ENCODE measurements at regions not wholly inside any gene's neighbourhood (a gene's known extent, or its start where the extent isn't known, plus 50 kb on each side); places are given as distances from the start of the nearest gene placed in this dataset.
A peak's percentile ranks its signal among the peaks of the same experiment; 100 is the strongest.
"Not testable (repeated sequence)": the region's sequence is repeated elsewhere in the genome, so short reads cannot be mapped to it uniquely, and the experiment has no call there.

- H3K4me3 ChIP-seq (ENCODE audit: low read depth, low read length) = no peak overlapping the region
- H3K79me2 ChIP-seq (ENCODE audit: control insufficient read depth, insufficient read depth, low read length, unreplicated experiment) = no peaks in the 10 kb centered on the region
- H2AFZ ChIP-seq (ENCODE audit: low read length, unreplicated experiment) = no peak overlapping the region
- peaks cover 20% of the 10 kb centered on the region for H3K27me3 ChIP-seq (ENCODE audit: insufficient read depth, low read length)
- no peak overlapping the region for H3K27ac ChIP-seq (ENCODE audit: low read depth, low read length)
- H3K4me1 ChIP-seq (ENCODE audit: control insufficient read depth, insufficient read depth, low read length, unreplicated experiment) = peaks cover 11% of the 10 kb centered on the region
- H3K36me3 ChIP-seq (ENCODE audit: insufficient read depth, low read length) = no peaks in the 10 kb centered on the region
Measured at GRCh38 chr6:33895296-33895695, 91.5 kb upstream of the MLN start.

GRCh38 chr6:33894438-33894837 lies 90.6 kb upstream of the MLN start:
- peaks cover 11% of the 10 kb centered on the region for H3K4me1 ChIP-seq (ENCODE audit: control insufficient read depth, insufficient read depth, low read length, unreplicated experiment)
- H3K27me3 ChIP-seq (ENCODE audit: insufficient read depth, low read length) = peaks cover 24% of the 10 kb centered on the region; the same call in 1 of the 2 replicates
- H2AFZ ChIP-seq (ENCODE audit: low read length, unreplicated experiment) = no peak overlapping the region
- no peak overlapping the region for H3K4me3 ChIP-seq (ENCODE audit: low read depth, low read length)
- H3K79me2 ChIP-seq (ENCODE audit: control insufficient read depth, insufficient read depth, low read length, unreplicated experiment) = no peaks in the 10 kb centered on the region
- no peak overlapping the region for H3K27ac ChIP-seq (ENCODE audit: low read depth, low read length)
- H3K36me3 ChIP-seq (ENCODE audit: insufficient read depth, low read length) = no peaks in the 10 kb centered on the region

GRCh38 chr6:33892581-33893346 lies 89.0 kb upstream of the MLN start:
- Histone ChIP-seq H3K4me1 (ENCODE audit: control insufficient read depth, insufficient read depth, low read length, unreplicated experiment) (peaks cover 11% of the 10 kb centered on the region), H3K36me3 (ENCODE audit: insufficient read depth, low read length) (no peaks in the 10 kb centered on the region), H3K27me3 (ENCODE audit: insufficient read depth, low read length) (peaks cover 19% of the 10 kb centered on the region; the same call in 1 of the 2 replicates), H3K4me3 (ENCODE audit: low read depth, low read length) (no peak overlapping the region), H2AFZ (ENCODE audit: low read length, unreplicated experiment) (no peak overlapping the region), H3K79me2 (ENCODE audit: control insufficient read depth, insufficient read depth, low read length, unreplicated experiment) (no peaks in the 10 kb centered on the region), H3K27ac (ENCODE audit: low read depth, low read length) (no peak overlapping the region)

GRCh38 chr6:33888664-33889200 lies 84.9 kb upstream of the MLN start:
- Histone ChIP-seq H2AFZ (ENCODE audit: low read length, unreplicated experiment) (no peak overlapping the region), H3K27ac (ENCODE audit: low read depth, low read length) (no peak overlapping the region), H3K4me3 (ENCODE audit: low read depth, low read length) (no peak overlapping the region), H3K79me2 (ENCODE audit: control insufficient read depth, insufficient read depth, low read length, unreplicated experiment) (no peaks in the 10 kb centered on the region), H3K4me1 (ENCODE audit: control insufficient read depth, insufficient read depth, low read length, unreplicated experiment) (peaks cover 23% of the 10 kb centered on the region), H3K36me3 (ENCODE audit: insufficient read depth, low read length) (no peaks in the 10 kb centered on the region), H3K27me3 (ENCODE audit: insufficient read depth, low read length) (peaks cover 19% of the 10 kb centered on the region; the same call in 1 of the 2 replicates)

- no peaks in the 10 kb centered on the region for H3K79me2 ChIP-seq (ENCODE audit: control insufficient read depth, insufficient read depth, low read length, unreplicated experiment)
- no peaks in the 10 kb centered on the region for H3K36me3 ChIP-seq (ENCODE audit: insufficient read depth, low read length)
- H3K27me3 ChIP-seq (ENCODE audit: insufficient read depth, low read length) = peaks cover 22% of the 10 kb centered on the region; the same call in 1 of the 2 replicates
- H3K4me1 ChIP-seq (ENCODE audit: control insufficient read depth, insufficient read depth, low read length, unreplicated experiment) = peaks cover 23% of the 10 kb centered on the region
- H3K27ac ChIP-seq (ENCODE audit: low read depth, low read length) = no peak overlapping the region
- no peak overlapping the region for H3K4me3 ChIP-seq (ENCODE audit: low read depth, low read length)
- no peak overlapping the region for H2AFZ ChIP-seq (ENCODE audit: low read length, unreplicated experiment)
Measured at GRCh38 chr6:33888183-33888582, 84.4 kb upstream of the MLN start.

- Histone ChIP-seq H3K4me1 (ENCODE audit: control insufficient read depth, insufficient read depth, low read length, unreplicated experiment) (peaks cover 23% of the 10 kb centered on the region), H2AFZ (ENCODE audit: low read length, unreplicated experiment) (peak overlapping the region; percentile 92), H3K27ac (ENCODE audit: low read depth, low read length) (0 out of 2 replicates have a peak overlapping the region, but pooled peaks have one; percentile 24), H3K4me3 (ENCODE audit: low read depth, low read length) (peak overlapping the region; percentile 37), H3K79me2 (ENCODE audit: control insufficient read depth, insufficient read depth, low read length, unreplicated experiment) (no peaks in the 10 kb centered on the region), H3K36me3 (ENCODE audit: insufficient read depth, low read length) (no peaks in the 10 kb centered on the region), H3K27me3 (ENCODE audit: insufficient read depth, low read length) (peaks cover 26% of the 10 kb centered on the region; the same call in 1 of the 2 replicates)
Measured at GRCh38 chr6:33886673-33887144, 82.9 kb upstream of the MLN start.

GRCh38 chr6:33885132-33886057 lies 81.6 kb upstream of the MLN start:
- no peak overlapping the region for H2AFZ ChIP-seq (ENCODE audit: low read length, unreplicated experiment)
- no peaks in the 10 kb centered on the region for H3K79me2 ChIP-seq (ENCODE audit: control insufficient read depth, insufficient read depth, low read length, unreplicated experiment)
- H3K36me3 ChIP-seq (ENCODE audit: insufficient read depth, low read length) = no peaks in the 10 kb centered on the region
- no peak overlapping the region for H3K27ac ChIP-seq (ENCODE audit: low read depth, low read length)
- peaks cover 23% of the 10 kb centered on the region for H3K27me3 ChIP-seq (ENCODE audit: insufficient read depth, low read length)
- peaks cover 23% of the 10 kb centered on the region for H3K4me1 ChIP-seq (ENCODE audit: control insufficient read depth, insufficient read depth, low read length, unreplicated experiment)
- H3K4me3 ChIP-seq (ENCODE audit: low read depth, low read length) = 0 out of 2 replicates have a peak overlapping the region, but pooled peaks have one; percentile 18

GRCh38 chr6:33883621-33884020 lies 79.8 kb upstream of the MLN start:
- H3K79me2 ChIP-seq (ENCODE audit: control insufficient read depth, insufficient read depth, low read length, unreplicated experiment); H3K4me3 ChIP-seq (ENCODE audit: low read depth, low read length); H3K27ac ChIP-seq (ENCODE audit: low read depth, low read length); H3K36me3 ChIP-seq (ENCODE audit: insufficient read depth, low read length); H2AFZ ChIP-seq (ENCODE audit: low read length, unreplicated experiment): not testable (repeated sequence)
- Histone ChIP-seq H3K4me1 (ENCODE audit: control insufficient read depth, insufficient read depth, low read length, unreplicated experiment) (peaks cover 23% of the 10 kb centered on the region), H3K27me3 (ENCODE audit: insufficient read depth, low read length) (peaks cover 21% of the 10 kb centered on the region)

GRCh38 chr6:33882154-33882553 lies 78.4 kb upstream of the MLN start:
- no peak overlapping the region for H2AFZ ChIP-seq (ENCODE audit: low read length, unreplicated experiment)
- no peak overlapping the region for H3K4me3 ChIP-seq (ENCODE audit: low read depth, low read length)
- no peak overlapping the region for H3K27ac ChIP-seq (ENCODE audit: low read depth, low read length)
- peaks cover 23% of the 10 kb centered on the region for H3K4me1 ChIP-seq (ENCODE audit: control insufficient read depth, insufficient read depth, low read length, unreplicated experiment)
- H3K36me3 ChIP-seq (ENCODE audit: insufficient read depth, low read length) = no peaks in the 10 kb centered on the region
- no peaks in the 10 kb centered on the region for H3K79me2 ChIP-seq (ENCODE audit: control insufficient read depth, insufficient read depth, low read length, unreplicated experiment)
- H3K27me3 ChIP-seq (ENCODE audit: insufficient read depth, low read length) = peaks cover 26% of the 10 kb centered on the region

GRCh38 chr6:33880766-33881165 lies 77.0 kb upstream of the MLN start:
- Histone ChIP-seq H3K79me2 (ENCODE audit: control insufficient read depth, insufficient read depth, low read length, unreplicated experiment) (no peaks in the 10 kb centered on the region), H3K27ac (ENCODE audit: low read depth, low read length) (no peak overlapping the region), H3K27me3 (ENCODE audit: insufficient read depth, low read length) (peaks cover 33% of the 10 kb centered on the region), H2AFZ (ENCODE audit: low read length, unreplicated experiment) (no peak overlapping the region), H3K36me3 (ENCODE audit: insufficient read depth, low read length) (no peaks in the 10 kb centered on the region), H3K4me1 (ENCODE audit: control insufficient read depth, insufficient read depth, low read length, unreplicated experiment) (peaks cover 10% of the 10 kb centered on the region), H3K4me3 (ENCODE audit: low read depth, low read length) (no peak overlapping the region)

Data from ACC112 (cell line).